GM18867 (cell line): ENCODE measurements at regions not wholly inside any gene's neighbourhood (a gene's known extent, or its start where the extent isn't known, plus 50 kb on each side); places are given as distances from the start of the nearest gene placed in this dataset.
"Not testable (repeated sequence)": the region's sequence is repeated elsewhere in the genome, so short reads cannot be mapped to it uniquely, and the experiment has no call there.

Experiments
- ATAC-seq: cut with Tn5 transposase; IDR thresholded peaks from one replicate; pipeline ENCODE4 v1.9.1; 2021; ENCODE audit warnings: mild to moderate bottlenecking, moderate library complexity; ENCODE audit not compliant: unreplicated experiment

GRCh38 chr12:92987362-92987761 lies 58.3 kb upstream of the EEA1 start:
- ATAC-seq = peak; percentile 28

GRCh38 chr12:92987846-92988621 lies 58.9 kb upstream of the EEA1 start:
- ATAC-seq = peak; percentile 85

GRCh38 chr12:92988622-92989130 lies 59.6 kb upstream of the EEA1 start:
- ATAC-seq = no peak

DNA sequence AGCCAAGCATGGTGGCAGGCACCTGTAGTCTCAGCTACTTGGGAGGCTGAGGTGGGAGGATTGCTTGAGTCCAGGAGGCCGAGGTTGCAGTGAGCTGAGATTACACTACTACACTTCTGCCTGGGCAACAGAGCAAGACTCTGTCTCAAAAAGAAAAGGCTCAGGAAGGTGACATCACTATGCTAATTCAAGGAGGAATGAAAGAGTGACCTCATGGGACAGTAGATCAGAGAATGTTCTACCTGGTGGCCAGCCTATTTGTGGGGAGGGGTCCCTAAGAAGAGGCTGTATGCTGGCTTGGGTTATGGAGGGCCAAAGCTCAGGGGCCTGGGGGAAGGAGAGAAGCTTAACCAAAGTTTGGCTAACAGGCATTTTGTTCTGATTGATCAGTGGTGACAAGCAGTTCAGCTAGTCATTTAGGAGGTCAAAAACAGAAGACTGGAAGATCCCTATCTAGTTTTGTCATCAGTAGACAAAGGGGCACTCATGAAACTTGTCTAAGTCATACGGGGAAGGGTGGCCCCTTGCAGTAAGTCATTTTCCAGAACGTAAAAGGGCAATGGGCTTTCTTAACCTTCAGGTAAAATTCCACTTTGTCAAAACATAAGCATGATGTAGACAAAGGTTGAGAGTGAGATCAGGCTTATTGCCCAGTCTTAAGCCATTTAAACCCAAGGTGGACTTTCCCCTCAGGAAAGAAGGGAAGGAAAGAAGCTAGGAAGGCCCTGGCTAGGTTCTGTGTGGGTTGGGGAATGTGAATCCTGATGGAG lies 60.8 kb upstream of the EEA1 start:
- ATAC-seq = no peak

DNA sequence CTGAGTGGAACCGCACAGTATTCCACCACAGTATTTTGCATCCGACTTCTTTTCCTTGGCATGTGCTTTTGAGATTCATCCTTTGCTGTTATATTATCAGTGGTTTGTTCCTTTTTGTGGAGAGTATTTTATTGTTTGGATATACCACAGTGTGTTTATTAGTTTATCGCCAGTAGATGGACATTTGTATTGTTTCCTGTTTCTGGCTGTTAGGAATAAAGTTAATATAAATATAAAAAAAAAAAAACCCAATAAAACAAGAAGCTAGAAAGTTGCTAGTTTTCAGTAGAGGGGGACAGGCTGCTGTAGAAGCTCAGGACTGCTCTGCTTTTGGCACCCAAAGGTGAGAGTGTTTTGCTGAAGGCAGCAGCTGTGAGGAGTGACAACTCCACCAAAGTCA lies 62.0 kb upstream of the EEA1 start:
- ATAC-seq = no peak

DNA sequence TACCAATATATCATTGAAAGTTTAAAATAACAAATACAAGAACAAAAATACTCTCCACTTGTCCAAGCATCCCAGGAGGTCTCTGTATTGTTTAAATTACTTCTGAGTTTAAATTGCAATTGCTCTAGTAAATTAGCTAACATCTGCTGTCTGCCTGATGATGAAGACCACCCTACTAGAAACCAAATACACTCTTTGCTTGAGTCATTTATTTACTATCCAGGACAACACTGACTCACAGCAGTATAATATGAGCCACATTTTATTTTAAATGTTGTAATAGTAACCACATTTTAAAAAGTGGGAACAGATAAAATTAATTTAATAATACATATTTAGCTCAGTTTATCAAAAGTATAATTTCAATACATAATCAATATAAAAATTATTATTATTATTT lies 62.9 kb upstream of the EEA1 start:
- no peak for ATAC-seq

- no peak for ATAC-seq
These were observed 64.2 kb upstream of the EEA1 start for GRCh38 chr12:92993259-92993658.

DNA sequence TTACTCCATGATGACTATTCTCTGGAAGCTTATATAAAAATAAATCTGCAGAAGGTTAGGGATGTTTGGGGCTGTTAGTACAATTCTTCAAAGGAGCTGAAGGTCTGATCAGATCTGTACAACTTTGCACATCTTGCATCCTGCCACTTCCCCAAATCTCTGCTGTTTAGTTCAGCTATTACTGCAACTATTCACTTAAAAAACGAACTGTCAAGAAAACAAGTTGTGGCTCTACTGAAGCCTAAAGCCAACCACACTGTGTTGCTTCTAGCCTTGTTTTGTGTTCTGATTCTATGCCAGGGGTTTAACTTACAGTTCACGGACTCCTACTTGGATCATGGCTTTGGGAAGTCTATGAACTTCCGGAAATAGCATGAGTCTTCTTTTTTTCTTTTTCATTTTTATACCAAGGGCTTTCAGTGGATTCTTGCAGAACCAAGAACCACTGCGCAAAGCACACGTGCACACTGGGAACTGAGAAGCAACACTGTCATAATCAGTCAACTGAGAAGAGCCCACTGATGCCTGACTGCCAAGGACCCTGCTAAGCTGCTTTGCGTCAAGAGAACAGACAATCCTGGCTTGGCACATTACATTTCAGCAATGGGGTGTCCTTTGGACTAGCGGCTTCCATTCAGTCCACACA lies 66.3 kb upstream of the EEA1 start:
- ATAC-seq = peak; percentile 88

DNA sequence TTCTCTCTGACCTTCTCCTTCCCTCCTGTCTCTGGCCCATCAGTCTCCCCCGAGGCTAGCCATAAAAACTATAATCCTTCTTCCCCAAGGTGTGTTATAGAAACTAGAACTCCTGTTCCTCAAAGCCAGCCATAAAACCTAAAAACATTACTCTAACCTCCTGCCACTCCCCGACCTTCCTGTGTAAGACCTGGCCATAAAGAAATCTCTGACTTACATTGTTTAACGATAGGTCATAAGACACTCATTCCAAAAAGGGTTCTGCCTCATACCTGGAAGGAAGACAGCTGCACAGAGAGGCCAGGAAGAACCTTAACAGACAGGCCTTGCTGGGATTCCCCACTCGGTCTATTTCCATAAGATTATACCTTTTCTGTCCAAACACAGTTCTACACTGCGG lies 70.9 kb upstream of the EEA1 start:
- ATAC-seq = no peak

- no peak for ATAC-seq
These were observed 72.3 kb upstream of the EEA1 start for GRCh38 chr12:93001407-93001806.

DNA sequence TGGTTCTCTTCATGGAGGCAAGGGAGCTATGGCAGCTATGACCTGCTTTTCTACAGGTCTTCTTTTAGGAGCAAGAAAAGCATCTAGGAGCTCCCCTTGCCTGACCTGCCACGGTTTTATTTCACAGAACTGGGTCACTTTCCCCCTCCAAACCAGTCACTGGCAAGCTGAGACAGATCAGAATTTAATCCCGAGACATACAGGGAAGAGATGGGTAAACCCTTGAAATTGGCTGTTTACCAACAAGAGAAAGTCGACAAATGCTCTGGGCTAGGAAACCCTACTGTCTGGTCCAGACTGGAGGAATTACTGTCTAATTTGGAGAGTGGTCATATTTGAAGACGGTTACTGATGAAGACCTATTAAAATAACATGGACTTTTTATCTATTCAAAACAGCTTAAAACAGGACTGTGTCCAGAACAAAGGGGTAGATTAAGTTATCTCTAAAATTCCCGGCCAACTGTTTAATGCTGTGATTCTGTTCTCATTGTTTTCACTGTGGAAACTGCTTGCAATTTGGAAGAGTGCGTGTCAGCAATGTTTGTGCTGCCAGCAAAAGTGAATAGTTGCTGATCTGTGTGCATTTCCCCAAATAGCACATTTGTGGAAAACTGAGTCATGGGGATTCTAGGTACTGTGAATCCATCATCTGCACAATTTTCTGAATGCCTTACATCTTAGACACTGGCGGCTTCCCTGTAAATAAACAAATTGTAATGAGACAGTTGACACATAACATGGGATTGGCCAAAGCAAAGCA lies 73.4 kb upstream of the EEA1 start:
- ATAC-seq = no peak

DNA sequence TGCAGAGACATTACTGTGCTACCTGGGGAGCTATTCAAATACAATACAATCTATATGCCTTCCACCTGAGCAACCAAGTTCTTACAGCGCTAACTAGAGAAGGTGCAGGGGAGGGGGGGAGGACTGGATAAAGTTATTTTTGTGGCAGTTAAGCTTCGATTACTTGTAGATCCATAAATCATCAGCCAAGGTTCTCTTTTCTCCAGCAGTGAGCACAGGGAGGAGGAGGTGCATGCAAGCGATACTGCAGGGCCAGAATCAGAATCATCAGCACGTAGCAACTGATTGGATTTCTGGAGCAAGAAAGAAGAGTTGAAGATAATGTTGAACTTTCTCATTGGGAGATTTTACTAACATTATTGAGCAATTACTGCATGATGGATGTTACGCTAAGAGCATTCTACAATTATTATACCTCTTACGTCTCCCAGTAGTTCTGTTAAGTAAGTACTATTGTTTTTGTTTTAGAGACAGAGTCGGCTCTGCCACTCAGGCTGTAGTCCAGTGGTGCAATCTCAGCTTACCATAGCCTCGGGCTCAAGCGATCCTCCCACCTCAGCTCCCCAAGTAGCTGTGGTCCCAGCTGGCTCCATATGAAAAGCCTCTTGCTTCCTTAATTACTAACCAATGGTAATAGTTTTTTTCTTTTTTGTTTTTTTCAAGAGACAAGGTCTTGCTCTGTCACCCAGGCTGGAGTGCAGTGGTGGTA lies 74.6 kb upstream of the EEA1 start:
- no peak for ATAC-seq

DNA sequence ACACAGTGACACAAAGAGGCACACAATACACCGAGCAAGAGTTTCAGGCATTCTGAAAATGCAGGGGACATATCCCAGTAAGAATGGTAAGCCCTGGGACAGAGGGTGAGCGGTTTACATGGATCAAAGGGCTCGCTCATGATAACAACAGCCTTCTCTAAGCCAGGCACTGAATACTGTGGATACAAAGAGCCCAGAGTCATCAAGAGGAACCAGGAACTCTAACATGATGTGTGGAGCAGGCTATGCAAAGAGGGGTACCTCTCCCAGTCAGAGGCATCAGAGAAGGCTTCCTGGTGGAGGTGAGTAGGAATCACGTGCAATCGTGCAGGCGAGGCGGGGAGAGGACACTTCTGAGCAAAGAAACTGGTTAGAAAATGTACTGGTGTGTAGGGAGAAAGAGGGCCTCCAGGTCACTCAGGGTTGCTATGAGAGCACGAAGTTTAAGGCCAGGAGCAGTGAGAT lies 76.9 kb upstream of the EEA1 start:
- no peak for ATAC-seq

- ATAC-seq = no peak
These were observed 77.5 kb upstream of the EEA1 start for GRCh38 chr12:93006471-93007208.

- ATAC-seq = peak; percentile 5
These were observed 78.4 kb upstream of the EEA1 start for GRCh38 chr12:93007544-93007943.

- peak; percentile 91 for ATAC-seq
These were observed 79.1 kb upstream of the EEA1 start for GRCh38 chr12:93008044-93008778.

DNA sequence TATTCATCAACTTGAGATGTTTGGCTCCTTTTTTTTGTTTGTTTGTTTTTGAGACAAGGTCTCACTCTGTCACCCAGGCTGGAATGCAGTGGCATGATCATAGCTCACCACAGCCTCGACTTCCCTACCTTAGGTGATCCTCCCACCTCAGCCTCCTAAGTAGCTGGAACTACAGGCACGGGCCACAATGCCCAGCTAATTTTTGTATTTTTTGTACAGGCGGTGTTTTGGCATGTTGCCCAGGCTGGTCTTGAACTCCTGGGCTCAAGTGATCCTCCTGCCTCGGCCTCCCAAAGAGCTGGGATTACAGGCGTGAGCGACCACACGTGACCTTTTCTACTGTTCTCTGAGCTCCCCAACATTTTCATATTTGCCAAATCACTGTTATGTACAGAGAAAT lies 79.8 kb upstream of the EEA1 start:
- not testable (repeated sequence) for ATAC-seq

GRCh38 chr12:93009533-93009932 lies 80.4 kb upstream of the EEA1 start:
- ATAC-seq = no peak

GRCh38 chr12:93010461-93010860 lies 81.4 kb upstream of the EEA1 start:
- no peak for ATAC-seq
